VCaP (cell line): ENCODE measurements at regions not wholly inside any gene's neighbourhood (a gene's known extent, or its start where the extent isn't known, plus 50 kb on each side); places are given as distances from the start of the nearest gene placed in this dataset.
"Not testable (repeated sequence)": the region's sequence is repeated elsewhere in the genome, so short reads cannot be mapped to it uniquely, and the experiment has no call there.

Experiments
- H3K27ac ChIP-seq: fragments of 450-650 bp; 2 replicates; pipeline ENCODE4 v1.5.1; 2017
- TF ChIP-seq, protein P1 (sequence below): fragments of 450-650 bp; conservative IDR thresholded peaks from 2 replicates; pipeline ENCODE4 v1.5.1; 2017; ENCODE audit warnings: mild to moderate bottlenecking, moderate library complexity

DNA sequence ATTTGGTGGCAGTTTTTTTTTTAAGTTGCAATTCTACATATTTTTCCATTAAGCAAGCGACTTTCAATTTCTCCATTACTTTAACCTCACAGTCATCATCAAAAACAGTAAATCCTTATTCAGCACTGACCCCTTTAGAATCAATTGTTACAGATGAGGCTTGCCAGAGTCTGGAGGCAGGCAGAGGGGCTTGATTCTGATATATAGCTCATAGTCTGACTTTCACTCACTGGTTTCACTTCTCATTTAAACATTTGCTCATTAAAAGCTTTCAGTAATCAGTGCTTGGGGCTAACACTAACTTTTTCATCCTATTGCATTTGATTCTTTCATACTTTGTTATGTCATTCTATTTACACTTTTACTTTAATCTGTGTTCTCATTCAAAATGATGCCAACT is 88.4 kb downstream of the PYDC2 start:
- TF ChIP-seq, protein P1, sequence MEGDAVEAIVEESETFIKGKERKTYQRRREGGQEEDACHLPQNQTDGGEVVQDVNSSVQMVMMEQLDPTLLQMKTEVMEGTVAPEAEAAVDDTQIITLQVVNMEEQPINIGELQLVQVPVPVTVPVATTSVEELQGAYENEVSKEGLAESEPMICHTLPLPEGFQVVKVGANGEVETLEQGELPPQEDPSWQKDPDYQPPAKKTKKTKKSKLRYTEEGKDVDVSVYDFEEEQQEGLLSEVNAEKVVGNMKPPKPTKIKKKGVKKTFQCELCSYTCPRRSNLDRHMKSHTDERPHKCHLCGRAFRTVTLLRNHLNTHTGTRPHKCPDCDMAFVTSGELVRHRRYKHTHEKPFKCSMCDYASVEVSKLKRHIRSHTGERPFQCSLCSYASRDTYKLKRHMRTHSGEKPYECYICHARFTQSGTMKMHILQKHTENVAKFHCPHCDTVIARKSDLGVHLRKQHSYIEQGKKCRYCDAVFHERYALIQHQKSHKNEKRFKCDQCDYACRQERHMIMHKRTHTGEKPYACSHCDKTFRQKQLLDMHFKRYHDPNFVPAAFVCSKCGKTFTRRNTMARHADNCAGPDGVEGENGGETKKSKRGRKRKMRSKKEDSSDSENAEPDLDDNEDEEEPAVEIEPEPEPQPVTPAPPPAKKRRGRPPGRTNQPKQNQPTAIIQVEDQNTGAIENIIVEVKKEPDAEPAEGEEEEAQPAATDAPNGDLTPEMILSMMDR = no peak
- H3K27ac ChIP-seq = no peak overlapping the region

- no peak overlapping the region for H3K27ac ChIP-seq
- TF ChIP-seq, protein P1 = no peak
Measured at GRCh38 chr3:191555037-191555436, 94.1 kb downstream of the PYDC2 start.

DNA sequence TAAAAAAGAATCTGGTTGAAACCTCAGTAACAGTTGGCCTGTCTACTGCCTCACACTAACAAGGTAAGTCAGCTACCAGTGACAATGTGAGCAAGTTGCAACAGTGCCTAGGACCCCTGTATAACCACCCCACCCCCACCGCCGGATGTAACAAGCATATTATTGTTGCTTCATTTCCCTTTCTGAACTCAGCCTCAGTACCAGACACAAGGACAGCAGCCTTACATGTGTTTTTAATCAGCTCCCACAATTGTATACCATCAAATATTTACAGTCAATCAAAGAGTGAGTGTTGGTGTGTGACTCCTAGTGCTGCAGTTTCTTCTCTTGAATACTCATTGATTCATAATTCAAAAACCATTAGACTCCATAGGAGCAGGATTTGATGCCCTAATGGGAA is 96.4 kb downstream of the PYDC2 start:
- TF ChIP-seq, protein P1 = no peak
- no peak overlapping the region for H3K27ac ChIP-seq

GRCh38 chr3:191563722-191564121 is 102.8 kb downstream of the PYDC2 start:
- H3K27ac ChIP-seq = no peak overlapping the region
- TF ChIP-seq, protein P1 = no peak

DNA sequence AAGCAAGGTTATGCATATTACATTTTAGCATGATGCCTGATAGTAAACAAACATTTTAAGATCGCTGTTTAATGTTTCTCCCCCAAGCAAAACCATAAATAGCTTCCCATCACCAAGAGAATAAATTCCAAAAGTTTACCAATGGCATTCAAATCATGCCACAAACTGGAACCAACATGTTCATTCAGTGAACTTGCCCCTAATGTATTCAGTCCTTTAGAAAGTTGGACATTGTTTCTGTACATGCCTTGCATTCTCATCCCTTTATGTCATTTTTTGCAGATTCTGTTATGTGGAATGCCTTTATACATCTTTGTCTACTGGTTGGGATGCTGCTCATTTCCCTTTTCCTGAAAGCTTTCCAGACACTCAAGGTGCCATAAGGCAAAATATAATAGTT is 105.5 kb downstream of the PYDC2 start:
- H3K27ac ChIP-seq = no peak overlapping the region

DNA sequence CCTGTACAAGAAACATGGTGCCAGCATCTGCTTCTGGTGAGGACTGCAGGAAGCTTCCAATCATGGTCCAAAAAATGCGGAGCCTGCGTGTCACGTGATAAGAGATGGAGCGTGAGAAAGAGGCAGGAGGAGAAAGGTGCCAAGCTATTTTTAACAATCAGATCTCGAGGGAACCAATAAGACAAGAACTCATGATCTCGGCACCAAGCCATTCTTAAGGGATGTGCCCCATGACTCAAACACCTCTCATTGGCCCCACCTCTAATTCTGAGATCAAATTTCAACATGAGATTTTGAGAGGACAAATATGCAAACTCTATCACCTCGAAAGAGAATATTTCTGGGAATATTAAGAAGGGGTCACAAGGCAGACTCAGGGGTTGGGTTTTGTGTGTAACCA is 107.2 kb downstream of the PYDC2 start:
- TF ChIP-seq, protein P1 = no peak
- no peak overlapping the region for H3K27ac ChIP-seq

More for the DNA sequence above, 105.5 kb downstream of the PYDC2 start:
- TF ChIP-seq, protein P1 = no peak

DNA sequence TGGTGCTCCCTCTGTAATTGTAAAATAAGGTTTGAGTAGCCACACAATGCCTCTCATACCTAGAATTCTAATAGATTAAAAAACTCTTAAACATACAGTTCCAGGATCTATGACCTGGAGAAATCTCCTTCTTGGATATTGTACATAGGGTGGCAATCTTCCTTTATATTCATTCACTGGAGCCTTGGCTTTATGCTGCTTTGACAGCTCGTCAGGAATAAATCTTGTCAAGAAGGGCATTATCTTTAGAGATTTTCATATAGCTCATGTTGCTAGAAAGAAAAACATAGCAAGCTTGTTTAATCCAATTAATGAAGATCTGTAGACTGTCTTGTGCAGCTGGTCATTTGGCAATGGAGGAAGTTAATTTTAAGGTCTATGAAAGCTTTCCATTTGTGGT is 131.1 kb downstream of the PYDC2 start:
- TF ChIP-seq, protein P1 = no peak

DNA sequence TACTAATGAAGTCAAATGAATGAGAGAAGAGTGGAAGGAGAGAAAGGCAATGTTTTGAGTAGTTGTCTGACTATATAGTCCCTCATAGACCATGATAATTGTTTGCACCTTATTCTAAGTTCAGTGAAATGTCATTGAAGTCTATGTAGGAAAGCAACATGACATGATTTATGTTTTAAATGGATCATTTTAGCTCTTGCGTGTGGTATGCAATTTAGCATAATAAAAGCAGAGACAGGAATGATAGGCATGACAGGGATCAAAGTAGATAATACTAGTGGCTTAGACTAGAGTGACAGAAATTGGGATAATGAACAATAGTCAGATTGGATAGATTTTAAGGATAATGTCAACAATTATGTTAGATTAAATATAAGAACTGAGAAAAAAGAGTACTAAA is 132.5 kb downstream of the PYDC2 start:
- TF ChIP-seq, protein P1 = no peak
- H3K27ac ChIP-seq = no peak overlapping the region

More for the DNA sequence above, 131.1 kb downstream of the PYDC2 start:
- H3K27ac ChIP-seq = no peak overlapping the region

DNA sequence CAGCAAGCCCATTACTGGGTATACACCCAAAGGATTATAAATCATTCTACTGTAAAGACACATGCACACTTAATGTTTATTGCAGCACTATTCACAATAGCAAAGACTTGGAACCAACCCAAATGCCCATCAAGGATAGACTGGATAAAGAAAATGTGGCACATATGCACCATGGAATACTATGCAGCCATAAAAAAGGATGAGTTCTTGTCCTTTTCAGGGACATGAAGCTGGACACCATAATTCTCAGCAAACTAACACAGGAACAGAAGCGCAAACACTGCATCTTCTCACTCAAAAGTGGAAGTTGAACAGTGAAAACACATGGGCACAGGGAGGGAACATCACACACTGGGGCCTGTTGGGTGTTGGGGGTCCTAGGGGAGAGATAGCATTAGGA is 154.5 kb downstream of the PYDC2 start:
- not testable (repeated sequence) for H3K27ac ChIP-seq
